ENCODE measurements at regions not wholly inside any gene's neighbourhood (a gene's known extent, or its start where the extent isn't known, plus 50 kb on each side); places are given as distances from the start of the nearest gene placed in this dataset.

DNA sequence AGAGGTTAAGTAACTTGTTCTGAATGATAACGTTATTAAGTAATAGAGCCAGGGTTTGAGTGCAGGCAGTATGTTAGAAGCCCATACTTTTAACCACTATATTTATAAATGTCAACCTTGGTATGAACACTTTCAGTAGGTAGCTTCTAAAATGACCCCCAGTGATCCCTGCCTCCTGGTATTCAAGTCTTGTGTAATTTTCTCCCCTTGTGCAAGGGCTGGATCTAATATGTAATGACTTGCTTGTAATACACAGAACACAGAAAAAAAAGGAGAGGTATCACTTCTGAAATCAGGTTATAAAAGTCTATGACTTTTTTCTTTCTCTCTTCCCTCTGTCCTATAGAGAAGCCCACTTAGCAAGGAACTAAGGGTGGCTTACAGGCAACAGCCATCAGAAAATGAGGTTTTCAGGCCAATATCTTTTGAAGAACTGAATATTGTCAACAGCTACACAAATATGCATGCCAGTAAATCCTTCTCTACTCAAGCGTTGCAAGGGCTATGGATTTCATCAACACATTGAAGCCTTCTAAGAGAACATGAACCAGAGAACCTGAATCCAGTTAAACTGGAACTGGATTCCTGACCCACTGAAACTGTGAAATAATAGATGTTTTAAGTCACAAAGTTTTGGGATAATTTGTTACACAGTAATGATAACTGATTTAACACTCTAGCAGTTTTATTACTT lies 712.3 kb downstream of the METTL15 start:
- in situ Hi-C loops (cut with HindIII; ENCODE audit: low pct_unique_long_range_greater_than_20kb, low sequenced_read_pairs) (no loop called here), intact Hi-C loops (cut with micrococcal nuclease; ENCODE audit: unreplicated experiment) (no loop called here)
- CTCF ChIA-PET, result no interaction called here
- ATAC-seq, result no peak
- no peak overlapping the region for H3K4me3 ChIP-seq (ENCODE audit: low read depth in 2 of 2, low read length in 2 of 2)
- H3K27ac ChIP-seq (ENCODE audit: low read length), result no peak overlapping the region
- TF ChIP-seq, protein P1, sequence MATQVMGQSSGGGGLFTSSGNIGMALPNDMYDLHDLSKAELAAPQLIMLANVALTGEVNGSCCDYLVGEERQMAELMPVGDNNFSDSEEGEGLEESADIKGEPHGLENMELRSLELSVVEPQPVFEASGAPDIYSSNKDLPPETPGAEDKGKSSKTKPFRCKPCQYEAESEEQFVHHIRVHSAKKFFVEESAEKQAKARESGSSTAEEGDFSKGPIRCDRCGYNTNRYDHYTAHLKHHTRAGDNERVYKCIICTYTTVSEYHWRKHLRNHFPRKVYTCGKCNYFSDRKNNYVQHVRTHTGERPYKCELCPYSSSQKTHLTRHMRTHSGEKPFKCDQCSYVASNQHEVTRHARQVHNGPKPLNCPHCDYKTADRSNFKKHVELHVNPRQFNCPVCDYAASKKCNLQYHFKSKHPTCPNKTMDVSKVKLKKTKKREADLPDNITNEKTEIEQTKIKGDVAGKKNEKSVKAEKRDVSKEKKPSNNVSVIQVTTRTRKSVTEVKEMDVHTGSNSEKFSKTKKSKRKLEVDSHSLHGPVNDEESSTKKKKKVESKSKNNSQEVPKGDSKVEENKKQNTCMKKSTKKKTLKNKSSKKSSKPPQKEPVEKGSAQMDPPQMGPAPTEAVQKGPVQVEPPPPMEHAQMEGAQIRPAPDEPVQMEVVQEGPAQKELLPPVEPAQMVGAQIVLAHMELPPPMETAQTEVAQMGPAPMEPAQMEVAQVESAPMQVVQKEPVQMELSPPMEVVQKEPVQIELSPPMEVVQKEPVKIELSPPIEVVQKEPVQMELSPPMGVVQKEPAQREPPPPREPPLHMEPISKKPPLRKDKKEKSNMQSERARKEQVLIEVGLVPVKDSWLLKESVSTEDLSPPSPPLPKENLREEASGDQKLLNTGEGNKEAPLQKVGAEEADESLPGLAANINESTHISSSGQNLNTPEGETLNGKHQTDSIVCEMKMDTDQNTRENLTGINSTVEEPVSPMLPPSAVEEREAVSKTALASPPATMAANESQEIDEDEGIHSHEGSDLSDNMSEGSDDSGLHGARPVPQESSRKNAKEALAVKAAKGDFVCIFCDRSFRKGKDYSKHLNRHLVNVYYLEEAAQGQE (IDR thresholded peaks at IDR 0.05; ENCODE audit: insufficient read depth in 1 of 2, low read depth in 2 of 2, low read length in 1 of 2), result no peak
- TF ChIP-seq, protein P2, sequence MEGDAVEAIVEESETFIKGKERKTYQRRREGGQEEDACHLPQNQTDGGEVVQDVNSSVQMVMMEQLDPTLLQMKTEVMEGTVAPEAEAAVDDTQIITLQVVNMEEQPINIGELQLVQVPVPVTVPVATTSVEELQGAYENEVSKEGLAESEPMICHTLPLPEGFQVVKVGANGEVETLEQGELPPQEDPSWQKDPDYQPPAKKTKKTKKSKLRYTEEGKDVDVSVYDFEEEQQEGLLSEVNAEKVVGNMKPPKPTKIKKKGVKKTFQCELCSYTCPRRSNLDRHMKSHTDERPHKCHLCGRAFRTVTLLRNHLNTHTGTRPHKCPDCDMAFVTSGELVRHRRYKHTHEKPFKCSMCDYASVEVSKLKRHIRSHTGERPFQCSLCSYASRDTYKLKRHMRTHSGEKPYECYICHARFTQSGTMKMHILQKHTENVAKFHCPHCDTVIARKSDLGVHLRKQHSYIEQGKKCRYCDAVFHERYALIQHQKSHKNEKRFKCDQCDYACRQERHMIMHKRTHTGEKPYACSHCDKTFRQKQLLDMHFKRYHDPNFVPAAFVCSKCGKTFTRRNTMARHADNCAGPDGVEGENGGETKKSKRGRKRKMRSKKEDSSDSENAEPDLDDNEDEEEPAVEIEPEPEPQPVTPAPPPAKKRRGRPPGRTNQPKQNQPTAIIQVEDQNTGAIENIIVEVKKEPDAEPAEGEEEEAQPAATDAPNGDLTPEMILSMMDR (IDR thresholded peaks at IDR 0.05), result no peak
- no peak for TF ChIP-seq TCF7L2 (IDR thresholded peaks at IDR 0.05; ENCODE audit: low read depth, low read length)
- TF ChIP-seq POLR2AphosphoS5 (IDR thresholded peaks at IDR 0.05; ENCODE audit: low read depth, low read length), result no peak
- no peak for TF ChIP-seq SIN3A (IDR thresholded peaks at IDR 0.05; ENCODE audit: borderline replicate concordance, insufficient read depth, low read depth, low read length)
- POLR2A ChIA-PET, result no interaction called here
- H3K36me3 ChIP-seq (ENCODE audit: control insufficient read depth, insufficient read depth, low read length), result no peaks in the 10 kb centered on the region
- no TSS peak for BruUV-seq (replicated peaks)
- H3K27me3 ChIP-seq (ENCODE audit: control insufficient read depth, insufficient read depth, low read length), result no peaks in the 10 kb centered on the region
- no peaks in the 10 kb centered on the region for H3K4me1 ChIP-seq (ENCODE audit: control insufficient read depth, insufficient read depth, low read length)
- DNase-seq (ENCODE audit: low read depth, low spot score), result no peak
- H3K9me3 ChIP-seq (ENCODE audit: control insufficient read depth, insufficient read depth, low read depth, low read length), result no peaks in the 10 kb centered on the region

DNA sequence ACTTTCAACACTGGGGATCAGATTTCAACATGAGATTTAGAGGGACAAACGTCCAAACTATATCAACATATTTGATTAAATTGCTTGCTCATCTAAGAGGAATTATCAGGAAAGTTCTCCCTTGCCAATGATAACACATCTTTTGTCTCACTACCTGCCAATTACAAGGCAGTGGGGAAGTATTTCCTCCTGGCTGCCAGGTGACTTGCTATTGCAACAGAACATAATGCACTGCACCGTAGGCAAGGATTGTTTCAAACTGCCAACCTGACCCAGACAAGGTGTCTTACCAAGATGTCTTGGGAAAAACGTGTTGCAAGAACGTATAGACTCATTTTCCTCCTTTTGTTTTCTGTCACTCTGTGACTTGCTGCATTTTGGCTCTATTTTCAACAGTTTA lies 711.6 kb downstream of the METTL15 start:
- H3K27me3 ChIP-seq (ENCODE audit: control insufficient read depth, insufficient read depth, low read length), result no peaks in the 10 kb centered on the region
- ATAC-seq (no peak), DNase-seq (ENCODE audit: low read depth, low spot score) (no peak)
- BruUV-seq (replicated peaks), result no TSS peak
- ChIA-PET POLR2A (no interaction called here), CTCF (no interaction called here)
- H3K4me3 ChIP-seq (ENCODE audit: low read depth in 2 of 2, low read length in 2 of 2), result no peak overlapping the region
- no peak overlapping the region for H3K27ac ChIP-seq (ENCODE audit: low read length)
- H3K36me3 ChIP-seq (ENCODE audit: control insufficient read depth, insufficient read depth, low read length), result no peaks in the 10 kb centered on the region
- no peaks in the 10 kb centered on the region for H3K4me1 ChIP-seq (ENCODE audit: control insufficient read depth, insufficient read depth, low read length)
- intact Hi-C loops (cut with micrococcal nuclease; ENCODE audit: unreplicated experiment) (no loop called here), in situ Hi-C loops (cut with HindIII; ENCODE audit: low pct_unique_long_range_greater_than_20kb, low sequenced_read_pairs) (no loop called here)
- TF ChIP-seq POLR2AphosphoS5 (IDR thresholded peaks at IDR 0.05; ENCODE audit: low read depth, low read length) (no peak), TCF7L2 (IDR thresholded peaks at IDR 0.05; ENCODE audit: low read depth, low read length) (no peak), SIN3A (IDR thresholded peaks at IDR 0.05; ENCODE audit: borderline replicate concordance, insufficient read depth, low read depth, low read length) (no peak)
- TF ChIP-seq, protein P1 (IDR thresholded peaks at IDR 0.05; ENCODE audit: insufficient read depth in 1 of 2, low read depth in 2 of 2, low read length in 1 of 2), result no peak
- TF ChIP-seq, protein P2 (IDR thresholded peaks at IDR 0.05), result no peak
- no peaks in the 10 kb centered on the region for H3K9me3 ChIP-seq (ENCODE audit: control insufficient read depth, insufficient read depth, low read depth, low read length)
